HCT116 (cell line): ENCODE measurements at regions not wholly inside any gene's neighbourhood (a gene's known extent, or its start where the extent isn't known, plus 50 kb on each side); places are given as distances from the start of the nearest gene placed in this dataset.

Experiments used
- ATAC-seq: fragments of 200-7000 bp; cut with Tn5 transposase; 2 replicates; pipeline ENCODE4 v1.9.1; 2020; ENCODE audit warnings: mild to moderate bottlenecking, moderate library complexity
- BruUV-seq: library from RNA; stranded (reverse); fragments of 400-500 nt; replicated peaks from 2 replicates; lab custom pipeline; 2021; lab: Mats Ljungman, UMichigan
- CTCF ChIA-PET: fragments of 300-600 bp; sonication (Branson Sonifier 250); formaldehyde crosslinking; loops from one replicate; lab custom pipeline; 2021; ENCODE audit warnings: antibody characterized with exemption; lab: Charles Lee
- POLR2A ChIA-PET: fragments of 300-600, 350-600 bp; sonication (Branson Sonifier 250); formaldehyde crosslinking; loops from one replicate; lab custom pipeline; 2021; ENCODE audit warnings: antibody characterized with exemption; lab: Charles Lee
- RAD21 ChIA-PET, 2 experiments: fragments of 300-600 bp; sonication (Branson Sonifier 250); formaldehyde crosslinking; loops; one replicate each; lab custom pipeline; 2023; ENCODE audit warnings: low total read pairs in 2 of 2; ENCODE audit not compliant: uncharacterized antibody in 2 of 2, unreplicated experiment in 2 of 2, low non-redundant PET in 1 of 2; lab: Charles Lee
- DNase-seq: peaks from one replicate; pipeline ENCODE4 v3.0.0-alpha.2; 2010; ENCODE audit warnings: low read depth, low spot score
- H2AFZ ChIP-seq: fragments of 200-600 bp; shearing (Covaris generic), sonication (generic); 2 replicates; pipeline ENCODE4 v1.6.1; 2017; ENCODE audit warnings: low read depth, mixed run types, mixed read lengths, antibody characterized with exemption, low read length; ENCODE audit not compliant: poor library complexity, severe bottlenecking
- H3K27ac ChIP-seq: 2 replicates; pipeline ENCODE4 v1.5.1; 2012; ENCODE audit warnings: low read depth, low read length
- H3K27me3 ChIP-seq: fragments of 200-600 bp; sonication (generic); 2 replicates; pipeline ENCODE4 v1.6.1; 2016; ENCODE audit warnings: mixed run types, low read length, mixed read lengths; ENCODE audit not compliant: insufficient read depth
- H3K36me3 ChIP-seq, 2 experiments: fragments of 200-500 bp in 1 of 2; fragments of 200-600 bp in 1 of 2; sonication (Bioruptor generic) in 1 of 2; sonication (generic) in 1 of 2; 2 replicates each; pipeline versions ENCODE4 v1.5.1 to v1.6.1; 2014 to 2016; ENCODE audit warnings: low read length in 2 of 2, inconsistent platforms in 1 of 2, mixed read lengths in 1 of 2, mixed run types in 1 of 2; ENCODE audit not compliant: insufficient read depth in 2 of 2, control insufficient read depth in 1 of 2
- H3K4me1 ChIP-seq, 2 experiments: fragments of 200-600 bp in 1 of 2; sonication (generic) in 1 of 2; 2 replicates each; pipeline versions ENCODE4 v1.5.1 to v1.6.1; 2012 to 2017; ENCODE audit warnings: low read length in 2 of 2, inconsistent platforms in 1 of 2, mild to moderate bottlenecking in 1 of 2, mixed read lengths in 1 of 2, mixed run types in 1 of 2, moderate library complexity in 1 of 2; ENCODE audit not compliant: insufficient read depth in 2 of 2, control insufficient read depth in 1 of 2
- H3K4me2 ChIP-seq: fragments of 200-600 bp; sonication (generic); 2 replicates; pipeline ENCODE4 v1.6.1; 2017; ENCODE audit warnings: mixed run types, low read length, mixed read lengths
- H3K4me3 ChIP-seq, 2 experiments: fragments of 200-600 bp in 1 of 2; sonication (generic) in 1 of 2; replicated peaks in 1 of 2; 2 replicates each; pipeline ENCODE4 v1.5.1; 2011 to 2016; ENCODE audit warnings: low read length in 2 of 2, control low read depth in 1 of 2, low read depth in 1 of 2, mild to moderate bottlenecking in 1 of 2, mixed read lengths in 1 of 2, mixed run types in 1 of 2
- H3K79me2 ChIP-seq: fragments of 200-600 bp; sonication (generic); 2 replicates; pipeline ENCODE4 v1.6.1; 2017; ENCODE audit warnings: mild to moderate bottlenecking, mixed run types, low read length, moderate library complexity, mixed read lengths; ENCODE audit not compliant: insufficient read depth
- H3K9ac ChIP-seq: fragments of 200-600 bp; sonication (generic); 2 replicates; pipeline ENCODE4 v1.6.1; 2016; ENCODE audit warnings: low read length, mixed read lengths
- H3K9me2 ChIP-seq: fragments of 200-600 bp; sonication (generic), shearing (Covaris generic); 2 replicates; pipeline ENCODE4 v1.6.1; 2017; ENCODE audit warnings: mixed run types, mild to moderate bottlenecking, moderate library complexity; ENCODE audit not compliant: insufficient read depth
- H3K9me3 ChIP-seq, 2 experiments: fragments of 200-500 bp in 1 of 2; fragments of 200-600 bp in 1 of 2; sonication (Bioruptor generic) in 1 of 2; sonication (generic) in 1 of 2; 2 replicates each; pipeline ENCODE4 v1.6.1; 2014 to 2017; ENCODE audit warnings: low read length in 2 of 2, mixed read lengths in 2 of 2, inconsistent platforms in 1 of 2, low read depth in 1 of 2, mild to moderate bottlenecking in 1 of 2, mixed run types in 1 of 2, moderate library complexity in 1 of 2; ENCODE audit not compliant: control insufficient read depth in 1 of 2, insufficient read depth in 1 of 2
- H4K20me1 ChIP-seq: fragments of 200-600 bp; sonication (generic), shearing (Covaris generic); 2 replicates; pipeline ENCODE4 v1.6.1; 2017; ENCODE audit warnings: mixed run types, mild to moderate bottlenecking, moderate library complexity; ENCODE audit not compliant: insufficient read depth
- CBX3 ChIP-seq: IDR thresholded peaks from 2 replicates; pipeline ENCODE4 v1.6.1; 2012; ENCODE audit warnings: low read depth
- CEBPB ChIP-seq: IDR thresholded peaks from 2 replicates; pipeline ENCODE4 v1.6.1; 2012; ENCODE audit warnings: low read depth
- EGR1 ChIP-seq: IDR thresholded peaks from 2 replicates; pipeline ENCODE4 v1.6.1; 2012; ENCODE audit warnings: low read depth
- ELF1 ChIP-seq: IDR thresholded peaks from 2 replicates; pipeline ENCODE4 v1.6.1; 2012; ENCODE audit warnings: low read depth, borderline replicate concordance
- EZH2 ChIP-seq: fragments of 200-600 bp; sonication (generic); IDR thresholded peaks from 2 replicates; pipeline ENCODE4 v1.6.1; 2017; ENCODE audit warnings: antibody characterized with exemption, mixed run types
- FOSL1 ChIP-seq: IDR thresholded peaks from 2 replicates; pipeline ENCODE4 v1.6.1; 2012; ENCODE audit warnings: low read depth
- JUND ChIP-seq: IDR thresholded peaks from 2 replicates; pipeline ENCODE4 v1.6.1; 2012
- MAX ChIP-seq: IDR thresholded peaks from 2 replicates; pipeline ENCODE4 v1.6.1; 2012
- POLR2A ChIP-seq: IDR thresholded peaks from 2 replicates; pipeline ENCODE4 v1.7.0; 2011; ENCODE audit warnings: borderline replicate concordance; ENCODE audit not compliant: insufficient read depth, insufficient read length; ENCODE audit errors: extremely low read depth
- RAD21 ChIP-seq: IDR thresholded peaks from 2 replicates; pipeline ENCODE4 v1.6.1; 2012; ENCODE audit warnings: low read depth, mild to moderate bottlenecking
- REST ChIP-seq: IDR thresholded peaks from 2 replicates; pipeline ENCODE4 v1.6.1; 2012; ENCODE audit warnings: low read depth
- SIN3A ChIP-seq: IDR thresholded peaks from 2 replicates; pipeline ENCODE4 v1.6.1; 2012; ENCODE audit warnings: low read depth
- SP1 ChIP-seq: IDR thresholded peaks from 2 replicates; pipeline ENCODE4 v1.6.1; 2012; ENCODE audit warnings: low read depth
- SRF ChIP-seq: IDR thresholded peaks from 2 replicates; pipeline ENCODE4 v1.6.1; 2012; ENCODE audit warnings: low read depth
- TCF7L2 ChIP-seq: IDR thresholded peaks from 2 replicates; pipeline ENCODE4 v1.7.0; 2011; ENCODE audit warnings: borderline replicate concordance, inconsistent platforms; ENCODE audit not compliant: insufficient read depth, insufficient read length; ENCODE audit errors: extremely low read depth
- YY1 ChIP-seq: IDR thresholded peaks from 2 replicates; pipeline ENCODE4 v1.6.1; 2011; ENCODE audit warnings: low read length, low read depth, moderate library complexity, mild to moderate bottlenecking; ENCODE audit not compliant: insufficient replicate concordance; ENCODE audit errors: extremely low read depth
- ZFX ChIP-seq: fragments of 450-650 bp; IDR thresholded peaks from 2 replicates; pipeline ENCODE4 v1.6.1; 2017
- ZNF274 ChIP-seq: fragments of 200-500 bp; sonication (Bioruptor generic); IDR thresholded peaks from 2 replicates; pipeline ENCODE4 v1.6.1; 2014; ENCODE audit warnings: mild to moderate bottlenecking, low read depth, low read length, inconsistent platforms
- intact Hi-C: fragments of 100-400 bp; cut with micrococcal nuclease; formaldehyde crosslinking; loops from 2 replicates; pipeline ENCODE4 v1.10.0; 2022
- TF ChIP-seq, protein P1 (sequence below): IDR thresholded peaks from 2 replicates; pipeline ENCODE4 v1.6.1; 2011; ENCODE audit warnings: mild to moderate bottlenecking, low read length, moderate library complexity; ENCODE audit not compliant: insufficient replicate concordance; ENCODE audit errors: extremely low read depth

DNA sequence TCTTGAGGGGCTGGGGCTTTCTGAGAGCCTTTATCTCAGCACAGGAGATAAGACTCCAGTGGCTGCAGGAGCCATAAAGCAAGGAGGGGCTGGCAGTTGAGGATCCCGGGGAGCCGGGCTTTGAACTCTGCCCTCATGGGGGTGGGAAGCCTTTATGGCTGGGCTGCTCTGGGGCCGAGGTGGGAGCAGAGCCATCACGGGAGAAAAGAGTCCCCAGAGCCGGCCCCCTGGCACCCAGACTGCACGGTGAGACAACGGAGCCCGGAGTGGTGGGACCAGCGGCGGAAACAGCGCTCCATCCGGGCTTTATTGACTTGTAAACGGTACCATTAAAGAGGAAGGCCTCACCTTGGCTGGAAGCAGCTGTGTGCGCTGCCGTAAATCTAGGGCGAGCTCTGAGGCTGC is 162.6 kb downstream of the MYCN start:
- Histone ChIP-seq H3K4me1 (peaks cover 0 to 5% of the 10 kb centered on the region in 2 experiments; a peak in 1 of 4 replicates), H3K79me2 (no peaks in the 10 kb centered on the region), H3K27ac (no peak overlapping the region), H3K27me3 (0 out of 2 replicates have a peak, but pooled peaks cover 10% of the 10 kb centered on the region), H3K4me2 (no peak overlapping the region), H3K9me3 (no peaks in the 10 kb centered on the region), H3K36me3 (no peaks in the 10 kb centered on the region), H3K9ac (no peak overlapping the region), H2AFZ (no peak overlapping the region), H3K9me2 (no peaks in the 10 kb centered on the region), H3K4me3 (no peak overlapping the region), H4K20me1 (no peaks in the 10 kb centered on the region)
- no peak for DNase-seq
- TF ChIP-seq RAD21: no peak
- no peak for TF ChIP-seq TCF7L2
- TF ChIP-seq YY1: no peak
- TF ChIP-seq REST: no peak
- TF ChIP-seq ZNF274: no peak
- TF ChIP-seq CEBPB: no peak
- TF ChIP-seq SRF: no peak
- no peak for TF ChIP-seq MAX
- no peak for TF ChIP-seq CBX3
- no peak for TF ChIP-seq EGR1
- TF ChIP-seq SP1: no peak
- TF ChIP-seq JUND: no peak
- no peak for TF ChIP-seq POLR2A
- no peak for TF ChIP-seq ZFX
- no peak for TF ChIP-seq SIN3A
- TF ChIP-seq, protein P1, sequence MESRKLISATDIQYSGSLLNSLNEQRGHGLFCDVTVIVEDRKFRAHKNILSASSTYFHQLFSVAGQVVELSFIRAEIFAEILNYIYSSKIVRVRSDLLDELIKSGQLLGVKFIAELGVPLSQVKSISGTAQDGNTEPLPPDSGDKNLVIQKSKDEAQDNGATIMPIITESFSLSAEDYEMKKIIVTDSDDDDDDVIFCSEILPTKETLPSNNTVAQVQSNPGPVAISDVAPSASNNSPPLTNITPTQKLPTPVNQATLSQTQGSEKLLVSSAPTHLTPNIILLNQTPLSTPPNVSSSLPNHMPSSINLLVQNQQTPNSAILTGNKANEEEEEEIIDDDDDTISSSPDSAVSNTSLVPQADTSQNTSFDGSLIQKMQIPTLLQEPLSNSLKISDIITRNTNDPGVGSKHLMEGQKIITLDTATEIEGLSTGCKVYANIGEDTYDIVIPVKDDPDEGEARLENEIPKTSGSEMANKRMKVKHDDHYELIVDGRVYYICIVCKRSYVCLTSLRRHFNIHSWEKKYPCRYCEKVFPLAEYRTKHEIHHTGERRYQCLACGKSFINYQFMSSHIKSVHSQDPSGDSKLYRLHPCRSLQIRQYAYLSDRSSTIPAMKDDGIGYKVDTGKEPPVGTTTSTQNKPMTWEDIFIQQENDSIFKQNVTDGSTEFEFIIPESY: no peak
- no peak for TF ChIP-seq EZH2
- TF ChIP-seq FOSL1: no peak
- TF ChIP-seq ELF1: no peak
- BruUV-seq: no TSS peak
- no peak for ATAC-seq
- POLR2A ChIA-PET: no interaction called here
- RAD21 ChIA-PET: no interaction called here
- CTCF ChIA-PET: no interaction called here
- intact Hi-C loops: no loop called here
